ENCODE measurements at regions not wholly inside any gene's neighbourhood (a gene's known extent, or its start where the extent isn't known, plus 50 kb on each side); places are given as distances from the start of the nearest gene placed in this dataset.

GRCh38 chr20:41696428-41696827, 78.3 kb upstream of the CHD6 start:
- no peak overlapping the region for H3K23ac ChIP-seq (ENCODE audit: insufficient read length)
- ChIA-PET POLR2A (ENCODE audit: partially characterized antibody) (no interaction called here), CTCF (ENCODE audit: partially characterized antibody) (interaction anchor here (1.1 to 3.1 kb wide), 5 partner anchors 22 to 144 kb away, joined by 3 to 22 read pairs (median 3); no protein-coding TSS in a partner anchor)
- TF ChIP-seq SP1 (IDR thresholded peaks at IDR 0.05; ENCODE audit: low read depth, low read length), result no peak
- no peak for TF ChIP-seq KDM5A (IDR thresholded peaks at IDR 0.05; ENCODE audit: low read length)
- no peak for TF ChIP-seq CTBP2 (IDR thresholded peaks at IDR 0.05; ENCODE audit: borderline replicate concordance, insufficient read depth, insufficient read length, low read length)
- no peak for TF ChIP-seq EZH2 (IDR thresholded peaks at IDR 0.05; ENCODE audit: low read depth, low read length, severe bottlenecking)
- no peak for TF ChIP-seq SP4 (IDR thresholded peaks at IDR 0.05; ENCODE audit: low read length)
- no peak for TF ChIP-seq NRF1 (IDR thresholded peaks at IDR 0.05; ENCODE audit: low read depth, low read length)
- H3K4me3 ChIP-seq (ENCODE audit: extremely low read depth in 1 of 4, insufficient read depth in 2 of 4, low read depth in 3 of 4, low read length in 4 of 4), result no peak overlapping the region
- DNase-seq (ENCODE audit: low read depth in 1 of 2, low spot score in 2 of 2) (no peak), FAIRE-seq (no peak)
- H3K9me3 ChIP-seq (ENCODE audit: insufficient read depth in 2 of 2, low read depth in 1 of 2, low read length in 1 of 2), result no peaks in the 10 kb centered on the region
- peaks cover 3% of the 10 kb centered on the region; the same call in 1 of the 2 replicates for H3K23me2 ChIP-seq (ENCODE audit: low read depth, low read length)
- H2AK5ac ChIP-seq (ENCODE audit: low read depth, low read length), result no peak overlapping the region
- H3K79me2 ChIP-seq (ENCODE audit: control insufficient read depth in 1 of 2, insufficient read depth in 2 of 2, low read length in 2 of 2), result no peaks in the 10 kb centered on the region
- H3K18ac ChIP-seq (ENCODE audit: extremely low read depth, low read length), result no peak overlapping the region
- H4K5ac ChIP-seq (ENCODE audit: insufficient read length, low read depth, low read length), result no peak overlapping the region
- no peaks in the 10 kb centered on the region for H3K79me1 ChIP-seq (ENCODE audit: low read depth, low read length)
- no peak overlapping the region for H2AFZ ChIP-seq (ENCODE audit: low read length)
- no peak overlapping the region for H4K91ac ChIP-seq (replicated peaks; ENCODE audit: insufficient read length, low read length)
- H3K27me3 ChIP-seq (replicated peaks in 1 of 4; ENCODE audit: control insufficient read depth in 3 of 4, extremely low read depth in 1 of 4, insufficient read depth in 3 of 4, low read length in 3 of 4), result no peaks in the 10 kb centered on the region
- no peak overlapping the region for H3K4ac ChIP-seq (replicated peaks; ENCODE audit: insufficient read length, low read depth, low read length)
- no peak overlapping the region for H3K4me2 ChIP-seq (ENCODE audit: insufficient read depth in 1 of 2, low read depth in 2 of 2, low read length in 2 of 2)
- H4K20me1 ChIP-seq (replicated peaks in 1 of 2; ENCODE audit: control insufficient read depth in 1 of 2, insufficient read depth in 2 of 2, low read length in 2 of 2), result no peaks in the 10 kb centered on the region
- no peak overlapping the region for H3K14ac ChIP-seq (ENCODE audit: insufficient read length)
- H4K8ac ChIP-seq (ENCODE audit: extremely low read depth, insufficient read depth, low read length), result no peak overlapping the region
- H3K27ac ChIP-seq (ENCODE audit: low read depth, low read length), result no peak overlapping the region
- H3K36me3 ChIP-seq (ENCODE audit: control insufficient read depth in 2 of 4, insufficient read depth in 4 of 4, low read length in 3 of 4), result no peaks in the 10 kb centered on the region
- H3K9ac ChIP-seq (replicated peaks in 1 of 4; ENCODE audit: extremely low read depth in 1 of 4, low read depth in 3 of 4, low read length in 3 of 4), result no peak overlapping the region
- H3K56ac ChIP-seq (replicated peaks; ENCODE audit: insufficient read length, low read depth, low read length), result no peak overlapping the region
- H2BK12ac ChIP-seq (ENCODE audit: low read depth, low read length), result no peak overlapping the region
- H2BK20ac ChIP-seq (ENCODE audit: low read length), result no peak overlapping the region
- H3K4me1 ChIP-seq (replicated peaks in 1 of 4; ENCODE audit: control insufficient read depth in 3 of 4, insufficient read depth in 4 of 4, low read length in 3 of 4), result peaks cover 0 to 6% (median 2%) of the 10 kb centered on the region in 4 experiments; a peak in 2 of 7 replicates
- no peak overlapping the region for H2BK5ac ChIP-seq (ENCODE audit: low read depth, low read length)
- H2BK120ac ChIP-seq (replicated peaks; ENCODE audit: low read depth, low read length), result no peak overlapping the region
- no peak overlapping the region for H2BK15ac ChIP-seq (ENCODE audit: low read length)
- 84% methylated on average over 3 of the region's 3 CpGs; no CpG with 5 or more reads in 1 of the 2 experiments for WGBS, 2 experiments (ENCODE audit: extremely low coverage in 1 of 2, insufficient coverage in 1 of 2, insufficient read length in 1 of 2, insufficient replicate concordance in 2 of 2, low coverage in 1 of 2, low lambda C conversion rate in 2 of 2, missing lambda C conversion rate in 1 of 2)

All from H1 (cell line).